ENCODE measurements at regions not wholly inside any gene's neighbourhood (a gene's known extent, or its start where the extent isn't known, plus 50 kb on each side); places are given as distances from the start of the nearest gene placed in this dataset.

DNA sequence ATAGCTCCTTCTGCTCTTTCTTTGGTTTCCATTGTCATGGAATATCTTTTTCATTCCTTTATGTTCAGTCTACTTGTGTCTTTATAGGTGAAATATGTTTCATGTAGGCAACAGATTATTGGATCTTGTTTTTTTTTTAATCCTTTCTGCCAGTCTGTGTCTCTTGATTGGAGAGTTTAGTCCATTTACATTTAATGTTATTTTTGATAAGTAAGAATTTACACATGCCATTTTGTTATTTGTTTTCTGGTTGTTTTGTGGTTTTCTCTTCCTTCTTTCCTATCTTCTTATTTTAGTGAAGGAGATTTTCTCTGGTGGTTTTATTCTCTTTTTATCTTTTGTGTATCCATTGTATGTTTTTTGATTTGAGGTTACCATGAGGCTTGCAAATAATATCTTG lies 52.5 kb upstream of the TAS2R16 start (continued):
- TF ChIP-seq, protein P1, sequence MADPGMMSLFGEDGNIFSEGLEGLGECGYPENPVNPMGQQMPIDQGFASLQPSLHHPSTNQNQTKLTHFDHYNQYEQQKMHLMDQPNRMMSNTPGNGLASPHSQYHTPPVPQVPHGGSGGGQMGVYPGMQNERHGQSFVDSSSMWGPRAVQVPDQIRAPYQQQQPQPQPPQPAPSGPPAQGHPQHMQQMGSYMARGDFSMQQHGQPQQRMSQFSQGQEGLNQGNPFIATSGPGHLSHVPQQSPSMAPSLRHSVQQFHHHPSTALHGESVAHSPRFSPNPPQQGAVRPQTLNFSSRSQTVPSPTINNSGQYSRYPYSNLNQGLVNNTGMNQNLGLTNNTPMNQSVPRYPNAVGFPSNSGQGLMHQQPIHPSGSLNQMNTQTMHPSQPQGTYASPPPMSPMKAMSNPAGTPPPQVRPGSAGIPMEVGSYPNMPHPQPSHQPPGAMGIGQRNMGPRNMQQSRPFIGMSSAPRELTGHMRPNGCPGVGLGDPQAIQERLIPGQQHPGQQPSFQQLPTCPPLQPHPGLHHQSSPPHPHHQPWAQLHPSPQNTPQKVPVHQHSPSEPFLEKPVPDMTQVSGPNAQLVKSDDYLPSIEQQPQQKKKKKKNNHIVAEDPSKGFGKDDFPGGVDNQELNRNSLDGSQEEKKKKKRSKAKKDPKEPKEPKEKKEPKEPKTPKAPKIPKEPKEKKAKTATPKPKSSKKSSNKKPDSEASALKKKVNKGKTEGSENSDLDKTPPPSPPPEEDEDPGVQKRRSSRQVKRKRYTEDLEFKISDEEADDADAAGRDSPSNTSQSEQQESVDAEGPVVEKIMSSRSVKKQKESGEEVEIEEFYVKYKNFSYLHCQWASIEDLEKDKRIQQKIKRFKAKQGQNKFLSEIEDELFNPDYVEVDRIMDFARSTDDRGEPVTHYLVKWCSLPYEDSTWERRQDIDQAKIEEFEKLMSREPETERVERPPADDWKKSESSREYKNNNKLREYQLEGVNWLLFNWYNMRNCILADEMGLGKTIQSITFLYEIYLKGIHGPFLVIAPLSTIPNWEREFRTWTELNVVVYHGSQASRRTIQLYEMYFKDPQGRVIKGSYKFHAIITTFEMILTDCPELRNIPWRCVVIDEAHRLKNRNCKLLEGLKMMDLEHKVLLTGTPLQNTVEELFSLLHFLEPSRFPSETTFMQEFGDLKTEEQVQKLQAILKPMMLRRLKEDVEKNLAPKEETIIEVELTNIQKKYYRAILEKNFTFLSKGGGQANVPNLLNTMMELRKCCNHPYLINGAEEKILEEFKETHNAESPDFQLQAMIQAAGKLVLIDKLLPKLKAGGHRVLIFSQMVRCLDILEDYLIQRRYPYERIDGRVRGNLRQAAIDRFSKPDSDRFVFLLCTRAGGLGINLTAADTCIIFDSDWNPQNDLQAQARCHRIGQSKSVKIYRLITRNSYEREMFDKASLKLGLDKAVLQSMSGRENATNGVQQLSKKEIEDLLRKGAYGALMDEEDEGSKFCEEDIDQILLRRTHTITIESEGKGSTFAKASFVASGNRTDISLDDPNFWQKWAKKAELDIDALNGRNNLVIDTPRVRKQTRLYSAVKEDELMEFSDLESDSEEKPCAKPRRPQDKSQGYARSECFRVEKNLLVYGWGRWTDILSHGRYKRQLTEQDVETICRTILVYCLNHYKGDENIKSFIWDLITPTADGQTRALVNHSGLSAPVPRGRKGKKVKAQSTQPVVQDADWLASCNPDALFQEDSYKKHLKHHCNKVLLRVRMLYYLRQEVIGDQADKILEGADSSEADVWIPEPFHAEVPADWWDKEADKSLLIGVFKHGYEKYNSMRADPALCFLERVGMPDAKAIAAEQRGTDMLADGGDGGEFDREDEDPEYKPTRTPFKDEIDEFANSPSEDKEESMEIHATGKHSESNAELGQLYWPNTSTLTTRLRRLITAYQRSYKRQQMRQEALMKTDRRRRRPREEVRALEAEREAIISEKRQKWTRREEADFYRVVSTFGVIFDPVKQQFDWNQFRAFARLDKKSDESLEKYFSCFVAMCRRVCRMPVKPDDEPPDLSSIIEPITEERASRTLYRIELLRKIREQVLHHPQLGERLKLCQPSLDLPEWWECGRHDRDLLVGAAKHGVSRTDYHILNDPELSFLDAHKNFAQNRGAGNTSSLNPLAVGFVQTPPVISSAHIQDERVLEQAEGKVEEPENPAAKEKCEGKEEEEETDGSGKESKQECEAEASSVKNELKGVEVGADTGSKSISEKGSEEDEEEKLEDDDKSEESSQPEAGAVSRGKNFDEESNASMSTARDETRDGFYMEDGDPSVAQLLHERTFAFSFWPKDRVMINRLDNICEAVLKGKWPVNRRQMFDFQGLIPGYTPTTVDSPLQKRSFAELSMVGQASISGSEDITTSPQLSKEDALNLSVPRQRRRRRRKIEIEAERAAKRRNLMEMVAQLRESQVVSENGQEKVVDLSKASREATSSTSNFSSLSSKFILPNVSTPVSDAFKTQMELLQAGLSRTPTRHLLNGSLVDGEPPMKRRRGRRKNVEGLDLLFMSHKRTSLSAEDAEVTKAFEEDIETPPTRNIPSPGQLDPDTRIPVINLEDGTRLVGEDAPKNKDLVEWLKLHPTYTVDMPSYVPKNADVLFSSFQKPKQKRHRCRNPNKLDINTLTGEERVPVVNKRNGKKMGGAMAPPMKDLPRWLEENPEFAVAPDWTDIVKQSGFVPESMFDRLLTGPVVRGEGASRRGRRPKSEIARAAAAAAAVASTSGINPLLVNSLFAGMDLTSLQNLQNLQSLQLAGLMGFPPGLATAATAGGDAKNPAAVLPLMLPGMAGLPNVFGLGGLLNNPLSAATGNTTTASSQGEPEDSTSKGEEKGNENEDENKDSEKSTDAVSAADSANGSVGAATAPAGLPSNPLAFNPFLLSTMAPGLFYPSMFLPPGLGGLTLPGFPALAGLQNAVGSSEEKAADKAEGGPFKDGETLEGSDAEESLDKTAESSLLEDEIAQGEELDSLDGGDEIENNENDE (IDR thresholded peaks at IDR 0.05; ENCODE audit: insufficient replicate concordance, low read length) = no peak
- no peak for TF ChIP-seq RAD21 (IDR thresholded peaks at IDR 0.05 in 1 of 2, conservative IDR thresholded peaks at IDR 0.05 in 1 of 2; ENCODE audit: low read depth in 2 of 2, low read length in 2 of 2)
- TF ChIP-seq EP300 (IDR thresholded peaks at IDR 0.05; ENCODE audit: borderline replicate concordance in 1 of 2, low read depth in 2 of 2, low read length in 2 of 2) = no peak
- no peak for TF ChIP-seq SAP30 (IDR thresholded peaks at IDR 0.05; ENCODE audit: insufficient read depth, insufficient replicate concordance, low read length)

Measured in H1 (cell line).